Keratinocyte (primary cell): ENCODE measurements at regions not wholly inside any gene's neighbourhood (a gene's known extent, or its start where the extent isn't known, plus 50 kb on each side); places are given as distances from the start of the nearest gene placed in this dataset.

Source experiments
- DNase-seq: peaks from one replicate; pipeline ENCODE4 v3.0.0-alpha.2; 2011; ENCODE audit warnings: low read depth, missing footprints, low spot score
- FAIRE-seq: peaks from 2 replicates; lab custom pipeline; 2011; peaks lifted over from hg19 to GRCh38; lab: Jason Lieb, UNC
- H2AFZ ChIP-seq: 2 replicates; pipeline ENCODE4 v1.6.0; 2012; ENCODE audit warnings: low read length, control low read depth, inconsistent platforms; ENCODE audit not compliant: control insufficient read depth
- H3K27ac ChIP-seq: 2 replicates; pipeline ENCODE4 v1.5.1; 2011; ENCODE audit warnings: low read length; ENCODE audit not compliant: control insufficient read depth, insufficient read depth
- H3K27me3 ChIP-seq: 3 replicates; pipeline ENCODE4 v1.6.0; 2011; ENCODE audit warnings: low read length; ENCODE audit not compliant: control insufficient read depth, insufficient read depth; ENCODE audit errors: extremely low read depth
- H3K36me3 ChIP-seq, 2 experiments: 2 replicates in 1 of 2; 3 replicates in 1 of 2; pipeline ENCODE4 v1.5.1; 2011; ENCODE audit warnings: low read length in 2 of 2, mild to moderate bottlenecking in 1 of 2; ENCODE audit not compliant: control insufficient read depth in 2 of 2, insufficient read depth in 2 of 2; ENCODE audit errors: extremely low read depth in 1 of 2
- H3K4me1 ChIP-seq: 3 replicates; pipeline ENCODE4 v1.5.1; 2011; ENCODE audit warnings: low read length; ENCODE audit not compliant: control insufficient read depth, insufficient read depth; ENCODE audit errors: extremely low read depth
- H3K4me2 ChIP-seq: 3 replicates; pipeline ENCODE4 v1.6.0; 2011; ENCODE audit warnings: low read depth, low read length; ENCODE audit not compliant: control insufficient read depth, insufficient read depth; ENCODE audit errors: extremely low read depth
- H3K4me3 ChIP-seq, 3 experiments: fragments of 200-600 bp in 1 of 3; sonication (generic) in 1 of 3; 2 replicates in 2 of 3; 3 replicates in 1 of 3; pipeline ENCODE4 v1.5.1; 2011 to 2016; ENCODE audit warnings: low read length in 3 of 3, mild to moderate bottlenecking in 3 of 3, control low read depth in 2 of 3, inconsistent platforms in 1 of 3, low read depth in 1 of 3, mixed read lengths in 1 of 3, mixed run types in 1 of 3, moderate library complexity in 1 of 3; ENCODE audit not compliant: control insufficient read depth in 2 of 3, insufficient read depth in 2 of 3; ENCODE audit errors: extremely low read depth in 1 of 3
- H3K79me2 ChIP-seq: 2 replicates; pipeline ENCODE4 v1.6.0; 2012; ENCODE audit warnings: low read length; ENCODE audit not compliant: control insufficient read depth, insufficient read depth
- H3K9ac ChIP-seq: 3 replicates; pipeline ENCODE4 v1.6.0; 2011; ENCODE audit warnings: low read length; ENCODE audit not compliant: control insufficient read depth, insufficient read depth; ENCODE audit errors: extremely low read depth
- H3K9me1 ChIP-seq: 3 replicates; pipeline ENCODE4 v1.6.0; 2011; ENCODE audit warnings: low read length; ENCODE audit not compliant: control insufficient read depth, insufficient read depth; ENCODE audit errors: extremely low read depth
- H3K9me3 ChIP-seq: 2 replicates; pipeline ENCODE4 v1.5.1; 2012; ENCODE audit warnings: low read depth, low read length; ENCODE audit not compliant: control insufficient read depth
- H4K20me1 ChIP-seq: 3 replicates; pipeline ENCODE4 v1.6.0; 2011; ENCODE audit warnings: low read length; ENCODE audit not compliant: control insufficient read depth, insufficient read depth; ENCODE audit errors: extremely low read depth
- EZH2 ChIP-seq: IDR thresholded peaks from one replicate; pipeline ENCODE4 v1.6.1; 2012; ENCODE audit warnings: inconsistent platforms, mild to moderate bottlenecking, low read length, moderate library complexity
- dilution Hi-C: fragments of 300-500 bp; cut with MboI; formaldehyde crosslinking; loops from one replicate; pipeline ENCODE4 v1.7.0; 2020; ENCODE audit warnings: low sequenced_read_pairs; ENCODE audit not compliant: extremely low pct_ligation_motif_present
- TF ChIP-seq, protein P1 (sequence below), 3 experiments: IDR thresholded peaks in 1 of 3; conservative IDR thresholded peaks in 1 of 3; optimal IDR thresholded peaks in 1 of 3; 2 replicates in 2 of 3; 3 replicates in 1 of 3; pipeline versions ENCODE3 to v1.5.1; 2011; ENCODE audit warnings: low read length in 3 of 3, mild to moderate bottlenecking in 3 of 3, moderate library complexity in 2 of 3, control low read depth in 1 of 3, inconsistent platforms in 1 of 3; ENCODE audit not compliant: insufficient read depth in 2 of 3; ENCODE audit errors: extremely low read depth in 1 of 3

DNA sequence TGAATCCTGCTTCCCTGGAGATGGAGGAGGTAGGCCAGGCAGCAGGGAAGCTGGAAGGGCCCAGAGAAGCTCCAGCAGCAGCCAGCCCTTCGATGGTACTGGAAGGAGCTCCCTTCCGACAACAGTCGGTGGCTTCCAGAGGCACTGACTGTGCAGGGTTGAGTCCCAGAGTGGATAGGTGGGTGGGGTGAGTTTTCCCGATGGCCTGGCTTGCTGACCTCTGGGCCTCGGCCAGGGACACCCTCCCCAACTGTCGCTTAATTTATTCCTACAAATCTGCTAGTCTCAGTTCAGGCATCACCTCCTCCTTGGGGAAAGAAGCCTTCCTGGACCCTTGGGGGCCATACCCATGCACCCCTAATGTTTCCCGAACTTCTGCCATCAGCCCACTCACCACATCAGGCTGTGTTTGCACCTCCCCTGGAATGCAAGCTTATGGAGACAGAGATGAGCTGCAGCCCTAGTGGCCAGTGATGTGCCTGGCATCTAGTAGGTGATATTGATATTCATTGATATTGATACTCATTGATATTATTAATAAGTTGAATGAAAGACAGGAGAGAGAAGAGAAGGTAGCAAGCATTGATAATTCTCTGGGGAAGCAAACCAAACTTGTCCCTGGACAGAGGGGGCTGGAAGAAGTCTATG is 104.6 kb upstream of the BOD1 start:
- no peaks in the 10 kb centered on the region for H3K27me3 ChIP-seq
- no peak for FAIRE-seq
- dilution Hi-C loops = no loop called here
- no peak overlapping the region for H2AFZ ChIP-seq
- no peaks in the 10 kb centered on the region for H3K79me2 ChIP-seq
- no peak overlapping the region for H3K9ac ChIP-seq
- H3K36me3 ChIP-seq = no peaks in the 10 kb centered on the region
- no peaks in the 10 kb centered on the region for H4K20me1 ChIP-seq
- no peaks in the 10 kb centered on the region for H3K9me3 ChIP-seq
- no peak for DNase-seq
- H3K9me1 ChIP-seq = no peaks in the 10 kb centered on the region
- no peak overlapping the region for H3K4me3 ChIP-seq
- no peak overlapping the region for H3K4me2 ChIP-seq
- TF ChIP-seq EZH2 = no peak
- TF ChIP-seq, protein P1, sequence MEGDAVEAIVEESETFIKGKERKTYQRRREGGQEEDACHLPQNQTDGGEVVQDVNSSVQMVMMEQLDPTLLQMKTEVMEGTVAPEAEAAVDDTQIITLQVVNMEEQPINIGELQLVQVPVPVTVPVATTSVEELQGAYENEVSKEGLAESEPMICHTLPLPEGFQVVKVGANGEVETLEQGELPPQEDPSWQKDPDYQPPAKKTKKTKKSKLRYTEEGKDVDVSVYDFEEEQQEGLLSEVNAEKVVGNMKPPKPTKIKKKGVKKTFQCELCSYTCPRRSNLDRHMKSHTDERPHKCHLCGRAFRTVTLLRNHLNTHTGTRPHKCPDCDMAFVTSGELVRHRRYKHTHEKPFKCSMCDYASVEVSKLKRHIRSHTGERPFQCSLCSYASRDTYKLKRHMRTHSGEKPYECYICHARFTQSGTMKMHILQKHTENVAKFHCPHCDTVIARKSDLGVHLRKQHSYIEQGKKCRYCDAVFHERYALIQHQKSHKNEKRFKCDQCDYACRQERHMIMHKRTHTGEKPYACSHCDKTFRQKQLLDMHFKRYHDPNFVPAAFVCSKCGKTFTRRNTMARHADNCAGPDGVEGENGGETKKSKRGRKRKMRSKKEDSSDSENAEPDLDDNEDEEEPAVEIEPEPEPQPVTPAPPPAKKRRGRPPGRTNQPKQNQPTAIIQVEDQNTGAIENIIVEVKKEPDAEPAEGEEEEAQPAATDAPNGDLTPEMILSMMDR (optimal IDR thresholded peaks at IDR 0.05 in 1 of 3, IDR thresholded peaks at IDR 0.05 in 1 of 3, conservative IDR thresholded peaks at IDR 0.05 in 1 of 3; ENCODE audit: extremely low read depth in 1 of 3, insufficient read depth in 2 of 3, low read length in 3 of 3) = peak in 1 of 3 experiments; percentile 12
- no peaks in the 10 kb centered on the region for H3K4me1 ChIP-seq
- H3K27ac ChIP-seq = no peak overlapping the region

DNA sequence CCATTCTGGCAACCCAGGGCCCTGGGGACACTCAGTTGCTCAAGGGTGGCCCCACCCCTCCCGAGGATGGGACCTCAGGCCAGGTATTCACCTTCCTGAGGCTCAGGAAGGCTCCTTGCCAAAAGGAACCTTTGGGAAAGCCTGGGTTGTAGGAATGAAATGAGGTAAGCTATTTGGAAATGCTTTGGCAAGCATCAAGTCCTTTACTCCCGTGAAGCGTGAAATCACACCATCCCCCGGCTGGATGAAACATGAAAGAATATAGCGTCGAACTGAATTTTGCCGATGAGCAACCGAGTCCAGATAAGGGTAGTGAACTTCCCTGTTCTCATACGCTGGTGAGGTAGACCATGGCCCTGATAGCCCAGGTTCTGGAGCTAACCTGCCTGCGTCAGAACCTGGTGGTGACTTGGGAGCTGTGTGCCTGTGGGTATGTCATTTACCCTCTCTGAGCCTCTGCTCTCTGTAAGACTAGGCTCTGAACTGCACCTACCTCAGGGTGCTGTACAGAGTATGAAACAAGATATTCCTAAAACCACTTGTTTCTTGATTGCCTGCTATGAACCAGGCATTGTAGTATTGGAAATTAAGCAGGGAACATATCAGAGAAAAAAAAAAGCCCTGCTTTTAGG is 105.3 kb upstream of the BOD1 start:
- Histone ChIP-seq H3K4me1 (no peaks in the 10 kb centered on the region), H3K79me2 (no peaks in the 10 kb centered on the region), H4K20me1 (no peaks in the 10 kb centered on the region), H3K27ac (no peak overlapping the region), H3K9me1 (no peaks in the 10 kb centered on the region), H3K4me2 (no peak overlapping the region), H3K27me3 (no peaks in the 10 kb centered on the region), H3K36me3 (no peaks in the 10 kb centered on the region), H2AFZ (no peak overlapping the region), H3K9me3 (no peaks in the 10 kb centered on the region), H3K4me3 (no peak overlapping the region), H3K9ac (no peak overlapping the region)
- dilution Hi-C loops = no loop called here
- FAIRE-seq (no peak), DNase-seq (no peak)
- no peak for TF ChIP-seq EZH2
- TF ChIP-seq, protein P1 (optimal IDR thresholded peaks at IDR 0.05 in 1 of 3, IDR thresholded peaks at IDR 0.05 in 1 of 3, conservative IDR thresholded peaks at IDR 0.05 in 1 of 3; ENCODE audit: extremely low read depth in 1 of 3, insufficient read depth in 2 of 3, low read length in 3 of 3) = no peak
